ENCODE measurements at regions not wholly inside any gene's neighbourhood (a gene's known extent, or its start where the extent isn't known, plus 50 kb on each side); places are given as distances from the start of the nearest gene placed in this dataset.
A peak's percentile ranks its signal among the peaks of the same experiment; 100 is the strongest.

GRCh38 chr15:93165734-93166470, 76.9 kb upstream of the RGMA start:
- DNase-seq (ENCODE audit: low read depth in 2 of 2) = no peak

- peak; percentile 4 to 11 for DNase-seq (ENCODE audit: low read depth in 2 of 2)
Observed at GRCh38 chr15:93164409-93164808, 75.4 kb upstream of the RGMA start.

GRCh38 chr15:93162560-93162959, 73.5 kb upstream of the RGMA start:
- no peak for DNase-seq (ENCODE audit: low read depth in 2 of 2)

- DNase-seq (ENCODE audit: low read depth in 2 of 2) = no peak
Observed at GRCh38 chr15:93159930-93160329, 70.9 kb upstream of the RGMA start.

DNA sequence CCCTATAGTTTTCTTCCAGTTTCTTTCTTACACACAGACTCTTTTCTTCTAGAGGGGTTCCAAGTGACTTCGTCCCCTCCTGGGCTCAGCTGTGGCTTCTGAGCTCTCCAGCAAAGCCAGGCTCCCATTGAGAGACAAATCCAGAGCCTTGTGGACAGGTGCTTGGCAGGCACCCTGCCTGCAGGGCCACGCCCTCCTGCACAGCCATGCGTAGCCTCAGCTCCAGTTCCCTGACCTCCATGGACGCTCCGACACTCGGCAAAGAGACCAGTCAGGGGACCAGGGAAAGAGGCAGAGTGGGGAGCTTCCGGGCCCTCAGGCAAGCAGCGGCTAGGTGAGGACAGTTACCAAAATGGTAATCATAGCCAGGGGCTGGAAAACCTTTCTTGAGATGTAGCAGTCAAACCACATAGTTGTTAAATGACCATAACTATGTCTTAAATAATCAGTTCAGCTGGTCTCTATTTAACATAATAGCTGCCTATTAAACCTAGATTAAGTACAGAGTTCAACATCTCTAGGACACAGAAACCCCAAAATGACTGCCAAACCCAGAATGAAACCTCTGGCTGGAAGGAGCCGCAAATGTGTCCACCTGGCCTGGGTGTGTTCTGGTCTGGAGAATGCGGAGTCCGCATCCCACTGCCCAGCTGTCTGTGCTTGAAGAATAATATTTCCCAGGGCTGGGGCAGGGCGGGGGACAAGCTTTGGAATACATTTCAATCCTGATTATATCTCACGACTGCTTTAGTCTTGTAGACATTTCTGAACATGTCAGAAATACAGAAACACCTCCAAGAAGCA, 69.3 kb upstream of the RGMA start:
- DNase-seq (ENCODE audit: low read depth in 2 of 2) = no peak

GRCh38 chr15:93154666-93155065, 65.7 kb upstream of the RGMA start:
- no peak for DNase-seq (ENCODE audit: low read depth in 2 of 2)

DNA sequence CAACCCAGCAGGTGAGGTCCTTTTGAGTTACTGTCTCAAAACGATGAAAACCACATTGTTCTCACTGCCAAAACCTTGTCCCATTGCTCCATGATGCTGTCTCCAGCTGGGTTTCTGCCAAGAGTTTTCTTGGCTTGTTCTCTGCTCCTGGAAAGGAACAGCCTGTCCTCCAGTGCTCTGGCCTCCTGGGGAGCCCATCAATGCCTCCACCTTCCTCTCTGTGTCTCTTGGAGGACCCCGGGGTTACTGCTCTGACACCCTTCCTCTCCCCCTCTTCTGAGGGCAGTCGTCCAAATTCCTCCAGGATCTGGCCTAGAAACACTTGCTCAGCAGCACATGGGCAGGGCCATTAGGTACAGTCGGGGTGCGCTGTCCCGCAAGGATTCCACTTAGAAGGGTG, 63.9 kb upstream of the RGMA start:
- no peak for DNase-seq (ENCODE audit: low read depth in 2 of 2)

DNA sequence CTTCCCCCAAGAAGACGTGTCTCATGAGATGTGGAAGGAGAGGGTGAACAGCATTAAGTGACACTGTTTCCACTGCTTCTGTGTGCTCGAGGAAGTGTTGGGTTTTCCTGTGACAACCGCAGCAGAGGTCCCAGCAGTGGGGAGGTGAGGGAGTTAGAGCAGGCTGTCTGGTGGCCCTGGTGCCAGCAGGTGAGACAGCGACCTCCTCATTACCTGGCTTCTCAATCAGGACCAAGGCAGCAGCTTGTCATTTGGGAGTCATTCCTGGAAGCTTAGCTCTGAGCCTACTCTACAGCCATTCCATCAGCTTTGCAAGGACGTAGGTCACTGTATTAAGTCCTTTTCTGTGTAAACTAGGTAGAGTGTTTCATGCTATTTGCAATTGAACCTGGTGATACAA, 63.3 kb upstream of the RGMA start:
- DNase-seq (ENCODE audit: low read depth in 2 of 2) = no peak

DNA sequence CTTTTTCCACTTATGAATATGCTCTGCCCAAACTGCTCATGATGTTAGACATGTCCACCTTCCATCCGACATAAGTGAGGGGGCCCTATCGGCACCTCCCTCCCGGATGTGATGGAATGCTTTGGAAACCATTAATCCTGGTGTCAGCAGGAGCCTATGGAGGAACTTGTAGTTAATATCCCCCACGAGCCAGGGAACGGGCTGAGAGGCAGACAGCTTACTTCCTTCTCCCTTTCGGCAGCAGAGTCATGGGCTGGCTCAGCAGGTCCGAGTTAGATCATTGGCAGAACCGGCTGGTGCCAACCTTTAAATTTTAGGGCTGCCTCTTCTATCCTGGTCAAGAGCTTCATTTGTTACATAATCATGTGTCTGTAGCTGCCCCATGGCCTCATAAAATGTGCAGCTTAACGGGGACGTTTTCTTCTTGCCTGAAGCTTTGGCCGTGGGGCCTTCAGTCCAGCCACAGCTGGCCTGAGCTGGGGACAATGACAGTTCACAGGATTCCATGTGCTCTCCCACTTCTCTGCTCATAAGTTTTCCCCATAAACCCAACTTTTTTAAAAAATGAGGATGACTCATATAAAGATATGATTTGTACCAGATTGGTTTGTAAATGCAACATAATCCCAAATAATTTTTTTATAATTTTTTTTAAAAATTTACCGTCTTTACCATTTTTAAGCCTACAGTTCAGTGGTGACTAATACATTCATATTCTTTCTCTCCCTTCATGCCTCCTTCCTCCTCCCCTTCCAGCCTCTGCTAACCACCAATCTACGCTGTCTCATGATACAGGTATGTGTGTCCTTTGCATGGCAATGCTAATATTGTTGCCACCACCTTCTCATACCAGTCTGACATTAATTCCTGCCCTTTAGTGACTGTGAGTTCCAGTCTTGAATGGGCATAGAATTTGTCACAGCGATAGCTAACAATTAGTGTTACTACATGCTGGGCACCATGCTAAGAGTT, 62.2 kb upstream of the RGMA start:
- DNase-seq (ENCODE audit: low read depth in 2 of 2) = no peak

DNA sequence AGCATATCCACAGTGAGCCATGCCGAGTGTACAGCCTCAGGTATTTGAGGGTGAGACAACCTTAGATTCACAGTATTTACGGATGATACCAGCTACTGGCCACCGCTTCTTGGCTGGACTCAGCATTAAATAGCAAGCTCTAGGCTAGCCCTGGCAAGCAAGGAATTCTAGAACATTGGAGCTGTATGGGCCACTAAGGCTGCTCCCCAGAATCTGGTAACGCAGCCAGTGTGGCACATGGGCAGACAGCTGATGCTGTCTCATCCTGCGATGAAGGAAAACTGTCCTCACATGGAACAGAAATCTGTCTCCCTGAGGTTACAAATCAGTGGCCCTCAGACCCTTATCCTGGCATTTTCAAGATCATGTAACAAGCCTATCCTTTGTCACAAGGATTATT, 57.6 kb upstream of the RGMA start:
- no peak for DNase-seq (ENCODE audit: low read depth in 2 of 2)

DNA sequence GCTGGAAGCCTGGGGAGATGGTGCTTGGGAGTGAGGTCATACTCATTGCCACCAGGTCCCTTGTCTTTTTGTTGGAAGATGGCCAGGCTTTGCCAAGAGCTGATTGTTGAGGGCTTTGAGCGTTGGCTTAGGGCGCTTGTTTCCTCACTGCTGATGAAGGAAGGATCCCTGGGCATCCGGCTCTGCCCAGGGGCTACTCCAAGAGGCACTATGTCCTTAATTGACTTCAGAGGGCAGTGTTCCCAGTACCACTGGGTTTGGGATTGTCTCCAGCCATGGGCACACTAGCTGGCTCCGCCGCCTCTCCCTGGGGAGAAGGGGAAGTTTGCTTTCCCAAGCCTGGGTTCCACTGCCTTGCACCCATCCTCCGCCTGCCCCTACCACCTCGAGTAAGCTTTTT, 57.2 kb upstream of the RGMA start:
- DNase-seq (ENCODE audit: low read depth in 2 of 2) = no peak

- no peak for DNase-seq (ENCODE audit: low read depth in 2 of 2)
Observed at GRCh38 chr15:93144463-93145236, 55.6 kb upstream of the RGMA start.

GRCh38 chr15:93143186-93143585, 54.2 kb upstream of the RGMA start:
- no peak for DNase-seq (ENCODE audit: low read depth in 2 of 2)

- DNase-seq (ENCODE audit: low read depth in 2 of 2) = no peak
Observed at GRCh38 chr15:93141371-93141794, 52.4 kb upstream of the RGMA start.

DNA sequence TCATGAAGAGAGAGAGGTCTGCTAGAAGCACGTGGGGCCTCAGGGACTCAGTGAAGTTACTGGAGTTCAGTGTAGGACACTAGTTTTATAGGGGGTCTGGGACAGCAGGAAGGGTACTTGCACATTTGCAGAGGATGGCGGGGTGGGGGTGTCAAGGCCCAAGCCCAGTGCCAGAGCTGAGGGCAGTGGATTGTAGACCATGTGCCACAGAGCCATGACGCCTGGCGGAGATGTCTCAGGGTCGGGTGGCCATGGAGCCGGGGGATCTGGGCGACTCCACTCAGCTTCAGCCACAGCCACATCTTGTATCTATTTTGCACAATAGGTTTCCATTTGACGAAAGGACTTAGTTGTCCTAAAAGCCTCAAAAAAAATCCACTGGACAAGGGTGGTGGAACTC, 50.4 kb upstream of the RGMA start:
- DNase-seq (ENCODE audit: low read depth in 2 of 2) = no peak

DNA sequence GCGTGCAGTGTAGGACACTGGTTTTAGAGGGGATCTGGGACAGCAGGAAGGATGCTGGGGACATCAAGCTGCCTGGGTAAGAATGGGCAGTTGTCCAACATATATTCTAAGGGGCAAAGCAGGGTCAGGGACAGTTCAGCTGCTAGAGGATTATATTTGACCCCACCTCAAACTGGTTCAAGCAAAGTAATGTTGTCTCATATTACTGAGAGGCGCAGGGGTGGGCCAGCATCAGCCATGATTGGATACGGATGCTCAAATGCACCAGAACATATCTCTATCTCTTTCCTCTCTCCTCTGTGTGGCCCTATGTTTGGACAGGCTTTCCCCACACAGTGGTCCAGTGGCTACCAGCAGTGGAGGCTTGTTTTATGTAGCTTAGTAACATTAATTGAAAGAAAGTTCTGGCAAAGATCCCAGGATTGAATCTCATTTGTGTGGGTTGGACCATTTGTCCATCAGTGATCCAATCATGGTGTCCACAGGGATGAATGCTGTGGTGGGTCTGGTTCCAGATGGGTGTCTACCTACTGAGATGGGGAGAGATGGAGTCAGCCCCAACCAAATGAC, 49.8 kb upstream of the RGMA start:
- no peak for DNase-seq (ENCODE audit: low read depth in 2 of 2)
